ENCODE measurements at regions not wholly inside any gene's neighbourhood (a gene's known extent, or its start where the extent isn't known, plus 50 kb on each side); places are given as distances from the start of the nearest gene placed in this dataset.

DNA sequence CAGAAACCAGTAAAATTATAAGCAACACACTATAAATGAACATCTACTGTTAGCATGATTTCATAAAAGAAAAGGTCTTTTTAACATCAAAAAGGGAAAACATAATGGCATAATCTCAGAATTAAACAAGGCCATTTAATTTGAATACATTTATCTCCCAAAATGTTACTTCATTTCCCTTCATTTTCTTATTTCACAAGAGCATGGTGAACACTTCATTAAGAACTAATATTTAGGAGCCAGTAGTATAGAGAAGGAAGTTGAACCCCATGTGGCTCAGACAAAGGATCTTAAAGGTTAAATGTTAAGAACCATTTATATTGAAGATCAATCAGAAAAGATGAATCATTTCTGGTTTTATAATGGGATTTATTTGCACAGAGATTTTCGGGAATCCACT is 981.7 kb downstream of the TTLL7 start:
- TF ChIP-seq, protein P1, sequence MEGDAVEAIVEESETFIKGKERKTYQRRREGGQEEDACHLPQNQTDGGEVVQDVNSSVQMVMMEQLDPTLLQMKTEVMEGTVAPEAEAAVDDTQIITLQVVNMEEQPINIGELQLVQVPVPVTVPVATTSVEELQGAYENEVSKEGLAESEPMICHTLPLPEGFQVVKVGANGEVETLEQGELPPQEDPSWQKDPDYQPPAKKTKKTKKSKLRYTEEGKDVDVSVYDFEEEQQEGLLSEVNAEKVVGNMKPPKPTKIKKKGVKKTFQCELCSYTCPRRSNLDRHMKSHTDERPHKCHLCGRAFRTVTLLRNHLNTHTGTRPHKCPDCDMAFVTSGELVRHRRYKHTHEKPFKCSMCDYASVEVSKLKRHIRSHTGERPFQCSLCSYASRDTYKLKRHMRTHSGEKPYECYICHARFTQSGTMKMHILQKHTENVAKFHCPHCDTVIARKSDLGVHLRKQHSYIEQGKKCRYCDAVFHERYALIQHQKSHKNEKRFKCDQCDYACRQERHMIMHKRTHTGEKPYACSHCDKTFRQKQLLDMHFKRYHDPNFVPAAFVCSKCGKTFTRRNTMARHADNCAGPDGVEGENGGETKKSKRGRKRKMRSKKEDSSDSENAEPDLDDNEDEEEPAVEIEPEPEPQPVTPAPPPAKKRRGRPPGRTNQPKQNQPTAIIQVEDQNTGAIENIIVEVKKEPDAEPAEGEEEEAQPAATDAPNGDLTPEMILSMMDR (IDR thresholded peaks at IDR 0.05; ENCODE audit: low read depth, low read length, poor library complexity, severe bottlenecking) = no peak
- no peak for TF ChIP-seq EZH2phosphoT487 (IDR thresholded peaks at IDR 0.05; ENCODE audit: borderline replicate concordance, low read length)
